IPS-18a (cell line): ENCODE measurements at regions not wholly inside any gene's neighbourhood (a gene's known extent, or its start where the extent isn't known, plus 50 kb on each side); places are given as distances from the start of the nearest gene placed in this dataset.
A peak's percentile ranks its signal among the peaks of the same experiment; 100 is the strongest.
"Not testable (repeated sequence)": the region's sequence is repeated elsewhere in the genome, so short reads cannot be mapped to it uniquely, and the experiment has no call there.

Experiments
- H3K27ac ChIP-seq: one replicate; pipeline ENCODE4 v1.5.1; 2013; ENCODE audit warnings: low read length
- H3K27me3 ChIP-seq: one replicate; pipeline ENCODE4 v1.6.1; 2013; ENCODE audit warnings: mild to moderate bottlenecking, low read length; ENCODE audit not compliant: control insufficient read depth, insufficient read depth
- H3K36me3 ChIP-seq: one replicate; pipeline ENCODE4 v1.6.1; 2013; ENCODE audit warnings: low read depth, low read length; ENCODE audit not compliant: control insufficient read depth
- H3K4me1 ChIP-seq: one replicate; pipeline ENCODE4 v1.6.1; 2013; ENCODE audit warnings: low read depth, low read length; ENCODE audit not compliant: control insufficient read depth
- H3K4me3 ChIP-seq: one replicate; pipeline ENCODE4 v1.5.1; 2013; ENCODE audit warnings: low read length
- H3K9ac ChIP-seq: one replicate; pipeline ENCODE4 v1.6.1; 2013; ENCODE audit warnings: mild to moderate bottlenecking, low read length, moderate library complexity
- H3K9me3 ChIP-seq: one replicate; pipeline ENCODE4 v1.6.1; 2013; ENCODE audit warnings: low read depth, low read length; ENCODE audit not compliant: control insufficient read depth

DNA sequence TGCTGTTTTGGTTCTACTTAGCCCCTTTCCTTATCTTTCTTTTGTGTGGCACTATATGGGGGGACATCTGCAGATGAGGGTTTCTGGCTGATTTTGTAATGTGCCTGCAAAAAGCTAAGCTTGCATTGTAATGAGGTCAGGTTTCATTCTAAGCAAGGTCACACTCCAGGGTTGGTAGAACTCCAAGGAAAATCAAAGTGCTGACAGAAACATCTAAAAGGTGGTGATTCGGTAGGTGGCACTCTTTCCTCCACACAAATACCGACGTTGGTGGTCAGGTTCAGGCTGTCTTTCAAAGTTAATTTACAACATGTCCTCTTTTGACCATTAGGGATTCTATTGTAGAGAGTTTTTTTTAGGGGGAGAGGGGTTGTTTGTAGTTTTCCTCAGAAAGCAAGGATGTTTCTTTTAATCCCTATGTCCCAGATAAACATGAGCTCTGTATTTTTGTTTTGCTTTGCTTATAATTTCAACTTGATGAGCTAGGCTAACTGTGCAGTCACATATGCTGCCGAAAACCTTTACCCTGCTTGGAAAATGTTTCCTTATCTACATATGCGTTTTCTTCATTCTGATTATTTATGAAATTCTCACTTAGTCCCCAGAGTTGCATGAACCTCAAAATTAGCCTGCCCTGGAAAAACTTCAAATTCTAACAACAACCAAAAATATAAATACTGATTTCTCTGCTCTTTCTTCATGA, 434.2 kb downstream of the PPARGC1A start:
- no peaks in the 10 kb centered on the region for H3K27me3 ChIP-seq
- H3K36me3 ChIP-seq = no peaks in the 10 kb centered on the region
- H3K27ac ChIP-seq = no peak overlapping the region
- H3K9me3 ChIP-seq = no peaks in the 10 kb centered on the region
- no peak overlapping the region for H3K4me3 ChIP-seq
- H3K4me1 ChIP-seq = peaks cover 11% of the 10 kb centered on the region
- no peak overlapping the region for H3K9ac ChIP-seq

DNA sequence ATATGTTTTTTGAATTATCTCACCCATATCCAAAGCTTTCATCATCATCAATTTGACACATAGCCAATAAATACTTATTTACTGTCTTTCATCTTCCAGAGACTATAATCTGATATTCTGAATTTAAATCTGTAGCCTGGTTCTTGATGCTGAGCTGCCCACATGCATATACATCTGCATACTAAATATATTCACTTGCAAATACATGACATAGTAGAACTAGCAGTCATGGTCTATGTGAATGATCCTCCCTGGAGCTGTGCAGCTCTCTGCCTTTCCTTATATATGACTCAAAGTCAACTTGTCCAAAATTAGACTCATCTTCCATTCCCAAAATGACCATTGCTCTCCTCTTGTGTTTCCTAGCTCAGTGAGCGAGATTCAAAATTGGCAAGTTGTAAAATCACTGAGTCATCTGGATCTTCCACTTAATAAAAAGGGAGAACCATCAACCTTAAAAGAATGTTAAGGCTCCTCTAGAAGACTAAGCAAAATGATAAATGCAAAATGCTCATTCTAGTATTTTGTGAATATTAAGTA, 448.2 kb downstream of the PPARGC1A start:
- Histone ChIP-seq H3K27ac (no peak overlapping the region), H3K9ac (no peak overlapping the region), H3K9me3 (no peaks in the 10 kb centered on the region), H3K4me1 (no peaks in the 10 kb centered on the region), H3K27me3 (no peaks in the 10 kb centered on the region), H3K36me3 (no peaks in the 10 kb centered on the region), H3K4me3 (no peak overlapping the region)

DNA sequence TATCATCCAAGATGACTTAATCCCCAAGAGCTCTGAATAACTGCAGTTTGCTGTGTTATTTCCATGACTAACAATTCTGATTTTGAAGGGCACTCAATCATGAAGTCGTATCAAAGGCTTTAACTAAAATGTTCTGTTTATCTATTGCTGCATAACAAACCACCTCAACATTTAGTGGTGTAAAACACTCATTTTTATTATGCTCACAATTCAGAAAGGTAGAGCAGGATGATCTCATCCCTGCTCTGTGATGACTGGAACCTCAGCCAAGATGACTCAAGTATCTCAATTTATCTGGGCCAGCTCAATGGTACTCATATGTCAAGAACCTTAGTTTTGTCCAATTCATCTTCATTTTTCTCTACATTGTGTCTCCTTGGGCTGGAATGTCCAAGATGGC, 451.1 kb downstream of the PPARGC1A start:
- H3K36me3 ChIP-seq = no peaks in the 10 kb centered on the region
- H3K4me1 ChIP-seq = no peaks in the 10 kb centered on the region
- H3K4me3 ChIP-seq = no peak overlapping the region
- H3K9me3 ChIP-seq = no peaks in the 10 kb centered on the region
- H3K9ac ChIP-seq = no peak overlapping the region
- H3K27ac ChIP-seq = no peak overlapping the region
- no peaks in the 10 kb centered on the region for H3K27me3 ChIP-seq

DNA sequence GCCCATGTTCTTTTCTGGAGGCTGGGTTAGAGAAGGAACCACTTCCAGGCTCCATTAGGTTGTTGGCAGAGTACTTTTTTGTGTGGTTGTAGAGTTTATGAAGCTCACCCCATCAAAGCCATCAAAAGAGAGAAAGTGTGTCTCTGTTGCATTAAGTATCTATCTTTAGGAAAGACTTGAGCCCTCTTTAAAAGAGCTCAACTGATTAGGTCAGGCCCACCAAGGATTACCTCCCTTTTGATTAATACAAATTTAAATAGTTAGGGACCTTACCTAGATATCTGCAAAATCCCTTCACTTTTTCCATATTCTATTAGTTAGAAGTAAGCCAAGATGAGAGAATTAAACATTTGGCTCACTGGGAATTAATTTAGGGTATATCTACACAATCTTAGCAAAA, 460.4 kb downstream of the PPARGC1A start:
- no peaks in the 10 kb centered on the region for H3K4me1 ChIP-seq
- no peaks in the 10 kb centered on the region for H3K27me3 ChIP-seq
- no peaks in the 10 kb centered on the region for H3K9me3 ChIP-seq
- no peak overlapping the region for H3K4me3 ChIP-seq
- H3K36me3 ChIP-seq = no peaks in the 10 kb centered on the region
- no peak overlapping the region for H3K9ac ChIP-seq
- no peak overlapping the region for H3K27ac ChIP-seq

DNA sequence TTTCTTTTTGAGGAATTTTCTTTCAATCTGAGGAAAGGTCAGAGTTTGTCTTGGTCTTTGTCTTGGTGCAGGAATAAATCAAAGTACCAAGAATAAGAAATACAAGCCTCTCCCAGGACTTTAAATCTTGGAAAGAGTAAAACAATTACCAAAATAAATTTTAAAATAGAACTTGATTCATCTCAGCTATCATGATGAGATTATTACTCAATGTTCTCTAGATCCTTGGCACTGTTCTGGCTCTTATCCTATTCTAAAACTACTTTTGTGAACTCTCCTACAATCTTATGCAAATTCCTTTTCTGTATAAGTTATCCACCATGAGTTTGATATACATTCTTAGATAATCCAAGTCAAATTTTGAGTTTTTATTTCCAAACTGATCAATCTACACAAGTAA, 464.3 kb downstream of the PPARGC1A start:
- no peak overlapping the region for H3K9ac ChIP-seq

DNA sequence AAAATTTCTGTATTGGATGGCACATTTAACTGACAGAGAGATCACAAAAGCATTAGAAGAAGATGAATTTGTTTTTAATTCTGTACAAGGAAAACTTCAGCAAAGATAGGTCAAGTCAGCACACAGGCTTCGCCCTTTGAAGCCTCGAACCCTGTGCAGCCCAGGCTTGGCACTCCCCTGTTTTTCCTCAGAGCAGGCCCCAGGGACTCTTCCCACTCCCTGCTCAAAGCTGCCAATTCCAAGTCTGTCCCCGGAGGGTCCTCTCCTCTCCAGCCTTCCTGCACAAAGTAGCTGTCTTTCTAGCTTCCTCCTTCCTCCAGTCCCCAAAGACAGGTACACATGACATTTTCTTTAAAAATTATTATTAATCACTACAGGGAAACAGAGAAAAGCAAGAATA, 466.3 kb downstream of the PPARGC1A start:
- H3K9ac ChIP-seq = no peak overlapping the region
- H3K4me1 ChIP-seq = peaks cover 23% of the 10 kb centered on the region

More for the DNA sequence above, 464.3 kb downstream of the PPARGC1A start:
- H3K36me3 ChIP-seq = no peaks in the 10 kb centered on the region
- no peak overlapping the region for H3K4me3 ChIP-seq
- H3K27me3 ChIP-seq = no peaks in the 10 kb centered on the region
- H3K9me3 ChIP-seq = no peaks in the 10 kb centered on the region
- H3K4me1 ChIP-seq = peaks cover 23% of the 10 kb centered on the region
- H3K27ac ChIP-seq = no peak overlapping the region

DNA sequence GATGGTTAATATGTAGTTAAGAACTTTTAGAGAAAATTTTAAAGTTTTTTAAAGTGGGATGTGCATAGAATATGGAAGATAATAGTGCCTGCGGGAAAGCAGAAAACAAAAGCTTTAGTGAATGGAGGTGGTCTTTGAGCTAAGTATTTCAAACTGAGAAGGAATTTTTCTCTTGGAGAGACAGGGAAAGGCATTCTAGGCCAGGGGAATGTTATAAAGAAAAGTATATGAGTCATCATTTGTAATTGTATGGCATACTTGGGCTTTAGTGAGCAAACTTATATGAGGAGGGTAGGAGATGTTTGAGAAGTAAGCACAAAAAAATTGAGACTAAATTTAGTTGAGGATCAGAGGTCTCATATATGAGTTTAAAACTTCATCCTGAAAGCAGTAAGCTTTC, 467.0 kb downstream of the PPARGC1A start:
- Histone ChIP-seq H3K9ac (no peak overlapping the region), H3K27me3 (no peaks in the 10 kb centered on the region), H3K27ac (peak overlapping the region; percentile 59)

More for the DNA sequence above, 466.3 kb downstream of the PPARGC1A start:
- Histone ChIP-seq H3K27ac (peak overlapping the region; percentile 59), H3K9me3 (peaks cover 9% of the 10 kb centered on the region), H3K36me3 (no peaks in the 10 kb centered on the region), H3K27me3 (no peaks in the 10 kb centered on the region), H3K4me3 (no peak overlapping the region)

DNA sequence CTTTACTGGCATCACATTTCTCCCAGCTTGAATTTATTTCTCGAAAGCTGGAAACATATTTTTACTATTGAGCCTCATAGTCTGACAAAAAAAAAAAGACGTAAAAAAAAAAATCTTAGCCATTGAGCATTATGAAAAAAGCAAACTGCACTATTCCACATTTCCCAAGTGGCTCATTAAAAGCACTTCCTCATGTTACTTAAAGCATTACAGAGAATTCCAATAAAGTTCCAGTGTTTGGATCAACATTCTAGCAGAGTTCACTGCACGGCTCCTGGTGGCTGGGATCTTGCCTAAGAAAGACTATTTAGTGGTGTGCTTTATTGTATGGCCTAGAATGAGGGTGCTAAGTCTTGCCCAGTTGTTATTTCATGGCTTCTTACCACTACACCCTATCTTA, 476.2 kb downstream of the PPARGC1A start:
- no peaks in the 10 kb centered on the region for H3K27me3 ChIP-seq
- H3K9me3 ChIP-seq = no peaks in the 10 kb centered on the region
- H3K36me3 ChIP-seq = no peaks in the 10 kb centered on the region
- H3K9ac ChIP-seq = no peak overlapping the region
- H3K4me1 ChIP-seq = no peaks in the 10 kb centered on the region
- H3K4me3 ChIP-seq = no peak overlapping the region
- H3K27ac ChIP-seq = no peak overlapping the region

More for the DNA sequence above, 467.0 kb downstream of the PPARGC1A start:
- Histone ChIP-seq H3K4me1 (peaks cover 23% of the 10 kb centered on the region), H3K4me3 (no peak overlapping the region), H3K36me3 (no peaks in the 10 kb centered on the region), H3K9me3 (peaks cover 9% of the 10 kb centered on the region)

DNA sequence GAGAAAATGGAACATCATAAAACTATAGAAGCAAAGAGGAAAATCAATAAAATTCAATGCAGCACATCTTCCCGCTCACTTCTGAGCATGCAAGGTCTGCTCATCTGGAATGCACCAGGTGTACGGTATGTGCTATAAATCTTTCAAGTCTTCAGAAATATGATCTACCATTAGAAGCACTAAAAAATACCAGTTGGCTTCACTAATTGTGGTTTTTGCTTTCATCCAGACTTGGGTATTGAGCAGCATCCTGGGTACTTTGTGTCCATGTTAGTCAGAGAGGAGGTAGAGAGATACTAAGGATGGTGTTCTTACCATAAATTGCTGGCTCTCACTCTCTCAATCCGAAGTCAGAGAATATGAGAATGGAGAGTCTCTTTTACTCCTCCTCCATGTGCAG, 477.1 kb downstream of the PPARGC1A start:
- Histone ChIP-seq H3K9ac (no peak overlapping the region), H3K4me1 (no peaks in the 10 kb centered on the region), H3K4me3 (no peak overlapping the region), H3K27me3 (no peaks in the 10 kb centered on the region), H3K36me3 (no peaks in the 10 kb centered on the region), H3K27ac (no peak overlapping the region), H3K9me3 (no peaks in the 10 kb centered on the region)

DNA sequence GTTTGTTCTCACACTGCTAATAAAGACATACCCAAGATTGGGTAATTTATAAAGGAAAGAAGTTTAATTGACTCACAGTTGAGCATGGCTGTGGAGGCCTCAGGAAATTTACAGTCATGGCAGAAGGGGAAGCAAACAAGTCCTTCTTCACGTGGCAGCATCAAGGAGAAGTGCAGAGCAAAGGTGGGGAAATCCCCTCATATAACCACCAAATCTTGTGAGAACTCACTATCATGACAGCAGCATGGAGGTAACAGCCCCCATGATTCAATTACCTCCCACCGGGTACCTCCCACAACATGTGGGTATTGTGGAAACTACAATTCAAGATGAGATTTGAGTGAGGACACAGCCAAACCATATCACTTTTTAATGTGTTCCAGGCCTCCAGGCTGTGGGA, 480.9 kb downstream of the PPARGC1A start:
- H3K27ac ChIP-seq, H3K27me3 ChIP-seq, H3K9me3 ChIP-seq, H3K4me1 ChIP-seq, H3K36me3 ChIP-seq, H3K9ac ChIP-seq, H3K4me3 ChIP-seq: not testable (repeated sequence)

DNA sequence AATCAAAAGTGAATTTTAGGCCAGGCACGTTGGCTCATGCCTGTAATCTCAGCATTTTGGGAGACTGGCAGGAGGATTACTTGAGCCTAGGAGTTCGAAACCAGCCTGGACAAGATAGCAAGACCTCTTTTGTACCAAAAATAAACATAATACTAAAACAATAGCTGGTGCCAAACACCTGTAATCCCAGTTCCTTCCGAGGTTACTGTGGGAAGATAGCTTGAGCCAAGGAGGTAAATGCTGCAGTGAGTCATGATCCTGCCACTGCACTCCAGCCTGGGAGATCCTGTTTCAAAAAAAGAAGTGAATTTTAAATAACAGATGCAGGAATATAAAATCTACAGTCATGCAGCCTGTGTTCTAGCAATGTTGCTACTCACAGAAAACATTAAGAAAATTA, 488.3 kb downstream of the PPARGC1A start:
- no peak overlapping the region for H3K4me3 ChIP-seq
- no peak overlapping the region for H3K9ac ChIP-seq
- no peaks in the 10 kb centered on the region for H3K27me3 ChIP-seq
- no peaks in the 10 kb centered on the region for H3K36me3 ChIP-seq
- no peak overlapping the region for H3K27ac ChIP-seq
- no peaks in the 10 kb centered on the region for H3K4me1 ChIP-seq
- peaks cover 3% of the 10 kb centered on the region for H3K9me3 ChIP-seq

DNA sequence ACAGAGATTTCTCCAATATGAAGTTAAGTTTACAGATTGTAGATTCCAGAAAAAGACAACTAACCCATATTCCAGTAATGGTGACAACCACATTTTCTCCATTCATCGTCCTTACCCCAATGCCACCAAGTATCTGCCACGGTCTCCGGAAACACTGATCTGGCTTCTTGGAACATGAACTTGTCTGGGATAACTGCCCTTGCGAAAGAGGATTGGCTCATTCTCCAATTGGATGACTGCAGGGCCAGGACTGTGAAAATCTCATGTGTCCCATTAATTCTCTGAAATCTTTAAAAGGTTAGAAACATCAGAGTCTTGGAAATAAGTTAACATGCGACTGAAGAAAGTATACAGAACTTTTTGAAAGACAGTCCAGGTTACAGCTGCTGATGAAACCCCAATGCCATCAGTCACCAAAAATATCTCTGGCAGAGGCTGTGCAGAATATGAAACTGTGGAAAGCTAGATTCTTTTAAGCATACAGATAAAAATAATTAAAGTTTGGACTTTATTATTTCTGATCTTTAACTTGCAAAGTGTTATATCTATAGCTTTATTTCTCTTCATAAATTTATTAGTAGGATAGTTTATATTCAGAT, 496.9 kb downstream of the PPARGC1A start:
- Histone ChIP-seq H3K9ac (no peak overlapping the region), H3K36me3 (no peaks in the 10 kb centered on the region), H3K9me3 (peaks cover 7% of the 10 kb centered on the region), H3K27ac (no peak overlapping the region), H3K27me3 (no peaks in the 10 kb centered on the region), H3K4me3 (no peak overlapping the region), H3K4me1 (no peaks in the 10 kb centered on the region)
